ENCODE measurements at regions not wholly inside any gene's neighbourhood (a gene's known extent, or its start where the extent isn't known, plus 50 kb on each side); places are given as distances from the start of the nearest gene placed in this dataset.

DNA sequence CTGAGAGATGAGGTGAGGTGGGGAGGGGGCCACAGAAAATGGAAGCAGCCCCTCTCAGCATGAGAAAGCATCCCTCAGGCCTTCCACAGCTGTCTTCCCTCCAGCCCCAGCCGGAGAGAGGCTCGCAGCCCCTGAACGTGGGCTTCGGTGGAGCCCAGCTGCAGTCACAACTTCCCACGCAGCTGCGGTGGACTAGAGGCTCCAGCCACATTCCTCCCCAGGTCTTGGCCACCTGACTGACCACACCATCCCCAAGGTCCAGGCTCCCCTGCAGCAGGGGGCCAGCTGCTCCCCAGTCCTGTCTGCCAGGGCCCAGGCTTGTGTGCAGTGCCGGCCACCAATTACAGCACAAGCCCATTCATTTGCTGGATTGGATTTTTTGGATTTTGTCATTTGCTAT is 212.3 kb upstream of the BCOR start:
- TF ChIP-seq, protein P1, sequence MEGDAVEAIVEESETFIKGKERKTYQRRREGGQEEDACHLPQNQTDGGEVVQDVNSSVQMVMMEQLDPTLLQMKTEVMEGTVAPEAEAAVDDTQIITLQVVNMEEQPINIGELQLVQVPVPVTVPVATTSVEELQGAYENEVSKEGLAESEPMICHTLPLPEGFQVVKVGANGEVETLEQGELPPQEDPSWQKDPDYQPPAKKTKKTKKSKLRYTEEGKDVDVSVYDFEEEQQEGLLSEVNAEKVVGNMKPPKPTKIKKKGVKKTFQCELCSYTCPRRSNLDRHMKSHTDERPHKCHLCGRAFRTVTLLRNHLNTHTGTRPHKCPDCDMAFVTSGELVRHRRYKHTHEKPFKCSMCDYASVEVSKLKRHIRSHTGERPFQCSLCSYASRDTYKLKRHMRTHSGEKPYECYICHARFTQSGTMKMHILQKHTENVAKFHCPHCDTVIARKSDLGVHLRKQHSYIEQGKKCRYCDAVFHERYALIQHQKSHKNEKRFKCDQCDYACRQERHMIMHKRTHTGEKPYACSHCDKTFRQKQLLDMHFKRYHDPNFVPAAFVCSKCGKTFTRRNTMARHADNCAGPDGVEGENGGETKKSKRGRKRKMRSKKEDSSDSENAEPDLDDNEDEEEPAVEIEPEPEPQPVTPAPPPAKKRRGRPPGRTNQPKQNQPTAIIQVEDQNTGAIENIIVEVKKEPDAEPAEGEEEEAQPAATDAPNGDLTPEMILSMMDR (IDR thresholded peaks at IDR 0.05; ENCODE audit: control insufficient read depth, extremely low read depth, insufficient read depth) = no peak

DNA sequence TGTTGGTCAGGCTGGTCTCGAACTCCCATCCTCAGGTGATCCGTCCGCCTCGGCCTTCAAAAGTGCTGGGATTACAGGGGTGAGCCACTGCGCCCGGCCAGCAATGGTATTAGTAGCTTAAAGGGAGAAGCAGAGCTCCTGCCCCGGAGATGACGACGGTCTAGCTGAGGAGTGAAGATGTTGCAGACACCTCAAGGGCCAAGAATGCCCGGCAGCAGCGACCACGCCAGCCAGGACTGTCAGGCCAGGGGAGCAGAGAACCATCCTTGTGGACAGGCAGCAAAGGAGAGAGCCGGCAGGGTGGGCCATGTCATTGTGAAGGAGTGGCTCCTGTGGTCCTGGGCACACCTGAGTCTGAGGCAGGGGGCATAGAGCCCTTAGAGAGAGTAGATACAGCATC is 210.1 kb upstream of the BCOR start:
- TF ChIP-seq, protein P1 (IDR thresholded peaks at IDR 0.05; ENCODE audit: control insufficient read depth, extremely low read depth, insufficient read depth) = no peak
- H3K4me3 ChIP-seq (ENCODE audit: low read depth, low read length) = no peak overlapping the region
- no peak for DNase-seq (ENCODE audit: low read depth)

More for the DNA sequence above, 212.3 kb upstream of the BCOR start:
- H3K4me3 ChIP-seq (ENCODE audit: low read depth, low read length) = no peak overlapping the region
- no peak for DNase-seq (ENCODE audit: low read depth)

DNA sequence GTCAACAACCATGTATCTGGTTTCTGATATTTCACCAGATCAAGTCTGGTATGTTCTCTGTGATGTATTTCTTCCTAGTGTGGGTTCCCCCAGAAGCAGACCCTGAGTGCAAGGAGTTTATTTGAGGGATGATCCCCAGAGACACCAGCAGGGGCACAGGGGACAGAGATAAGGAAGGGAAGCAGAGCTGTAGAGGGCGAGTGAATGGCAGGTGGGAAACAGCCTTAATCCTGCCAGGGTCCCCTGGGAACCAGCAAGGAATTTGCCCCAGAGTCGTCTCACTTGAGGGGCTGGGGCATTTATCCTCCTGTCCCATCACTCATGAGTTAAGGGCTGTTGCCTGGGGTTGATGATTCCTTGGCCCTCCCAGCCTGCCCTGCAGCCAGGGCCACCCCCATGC is 206.4 kb upstream of the BCOR start:
- TF ChIP-seq, protein P1 (IDR thresholded peaks at IDR 0.05; ENCODE audit: control insufficient read depth, extremely low read depth, insufficient read depth) = no peak
- no peak for DNase-seq (ENCODE audit: low read depth)
- H3K4me3 ChIP-seq (ENCODE audit: low read depth, low read length) = no peak overlapping the region

DNA sequence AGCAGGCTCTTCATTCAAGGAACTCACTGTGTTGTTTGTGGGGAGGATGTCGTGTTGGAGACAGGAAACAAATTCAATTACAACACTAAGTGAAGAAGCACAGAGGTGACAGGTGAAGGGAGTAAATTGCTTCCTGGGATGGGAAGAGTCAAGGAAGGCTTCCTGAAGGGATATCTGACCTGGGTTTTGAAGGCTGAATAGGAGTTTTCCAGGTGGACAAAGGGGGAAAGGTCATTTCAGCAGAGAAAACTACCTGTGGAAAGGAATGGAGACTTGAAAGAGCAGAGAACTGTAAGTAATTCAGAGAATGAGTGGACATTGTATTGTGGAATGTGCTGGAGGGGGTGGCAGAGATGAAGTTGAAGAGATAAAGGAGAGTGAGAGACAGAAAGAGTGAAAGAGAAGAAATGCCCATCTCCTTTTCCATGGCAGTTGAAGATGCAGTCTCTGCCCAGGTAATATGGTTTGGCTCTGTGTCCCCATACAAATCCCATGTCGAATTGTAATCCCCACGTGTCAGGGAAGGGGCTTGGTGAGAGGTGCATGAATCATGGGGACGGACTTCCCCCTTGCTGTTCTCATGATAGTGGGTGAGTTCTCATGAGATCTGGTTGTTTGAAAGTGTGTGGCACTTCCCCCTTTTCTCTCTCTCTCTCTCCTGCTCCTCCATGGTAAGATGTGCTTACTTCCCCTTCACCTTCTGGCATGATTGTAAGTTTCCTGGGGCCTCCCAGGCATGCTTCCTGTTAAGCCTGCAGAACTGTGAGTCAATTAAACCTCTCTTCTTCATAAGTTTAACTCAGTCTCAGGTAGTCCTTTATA is 205.7 kb upstream of the BCOR start:
- DNase-seq (ENCODE audit: low read depth) = no peak
- TF ChIP-seq, protein P1 (IDR thresholded peaks at IDR 0.05; ENCODE audit: control insufficient read depth, extremely low read depth, insufficient read depth) = no peak
- no peak overlapping the region for H3K4me3 ChIP-seq (ENCODE audit: low read depth, low read length)

DNA sequence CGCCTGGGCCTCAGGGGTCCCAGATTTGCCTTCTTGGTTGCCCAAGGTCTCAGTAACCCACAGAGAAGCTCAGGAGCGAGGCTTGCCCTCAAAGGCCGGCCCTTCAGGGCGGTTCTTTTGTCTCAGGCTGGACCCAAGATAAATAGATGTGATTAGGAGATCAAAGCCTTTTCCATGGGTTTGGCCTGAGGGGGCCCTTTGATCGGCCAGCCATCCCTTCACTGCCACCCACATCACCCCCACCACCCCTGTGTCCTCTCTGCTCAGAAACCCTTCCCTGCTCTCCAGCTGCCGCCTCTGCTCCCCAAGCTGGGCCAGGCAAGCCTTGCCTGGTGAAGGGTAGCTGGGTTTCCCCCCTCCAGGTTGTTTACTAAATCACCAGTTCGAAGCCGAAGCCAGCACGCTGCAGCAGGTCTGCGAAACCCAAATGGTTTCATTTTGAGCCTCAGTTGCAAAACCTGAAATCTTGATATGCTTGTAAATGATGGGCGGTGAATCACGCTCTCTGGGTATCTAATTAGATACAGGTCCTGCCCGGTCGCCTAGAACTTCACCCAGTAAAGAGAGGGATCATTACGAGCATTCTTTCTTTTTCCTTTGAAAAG is 202.6 kb upstream of the BCOR start:
- no peak for DNase-seq (ENCODE audit: low read depth)
- TF ChIP-seq, protein P1 (IDR thresholded peaks at IDR 0.05; ENCODE audit: control insufficient read depth, extremely low read depth, insufficient read depth) = no peak
- no peak overlapping the region for H3K4me3 ChIP-seq (ENCODE audit: low read depth, low read length)

DNA sequence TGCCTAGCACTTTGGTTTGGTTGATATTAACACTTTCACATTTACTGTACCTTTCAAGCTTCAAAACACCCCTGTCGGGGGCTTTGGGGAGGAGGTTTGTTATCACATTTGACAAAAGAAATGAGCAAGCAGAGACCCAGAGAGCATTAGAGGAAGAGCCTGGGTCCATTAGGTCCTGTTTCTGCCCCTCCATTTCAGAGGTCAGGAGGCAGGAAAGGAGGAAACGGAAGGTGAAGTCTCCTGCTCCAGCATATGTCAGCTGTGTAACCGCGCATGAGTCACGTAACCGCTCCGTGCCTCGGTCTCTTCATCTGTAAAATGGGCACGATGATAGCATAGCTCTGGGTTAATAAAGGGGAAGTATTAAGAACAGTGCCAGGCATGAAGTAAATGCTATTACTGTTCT is 201.9 kb upstream of the BCOR start:
- TF ChIP-seq, protein P1 (IDR thresholded peaks at IDR 0.05; ENCODE audit: control insufficient read depth, extremely low read depth, insufficient read depth) = no peak
- no peak for DNase-seq (ENCODE audit: low read depth)
- H3K4me3 ChIP-seq (ENCODE audit: low read depth, low read length) = no peak overlapping the region
